ENCODE measurements at regions not wholly inside any gene's neighbourhood (a gene's known extent, or its start where the extent isn't known, plus 50 kb on each side); places are given as distances from the start of the nearest gene placed in this dataset.

DNA sequence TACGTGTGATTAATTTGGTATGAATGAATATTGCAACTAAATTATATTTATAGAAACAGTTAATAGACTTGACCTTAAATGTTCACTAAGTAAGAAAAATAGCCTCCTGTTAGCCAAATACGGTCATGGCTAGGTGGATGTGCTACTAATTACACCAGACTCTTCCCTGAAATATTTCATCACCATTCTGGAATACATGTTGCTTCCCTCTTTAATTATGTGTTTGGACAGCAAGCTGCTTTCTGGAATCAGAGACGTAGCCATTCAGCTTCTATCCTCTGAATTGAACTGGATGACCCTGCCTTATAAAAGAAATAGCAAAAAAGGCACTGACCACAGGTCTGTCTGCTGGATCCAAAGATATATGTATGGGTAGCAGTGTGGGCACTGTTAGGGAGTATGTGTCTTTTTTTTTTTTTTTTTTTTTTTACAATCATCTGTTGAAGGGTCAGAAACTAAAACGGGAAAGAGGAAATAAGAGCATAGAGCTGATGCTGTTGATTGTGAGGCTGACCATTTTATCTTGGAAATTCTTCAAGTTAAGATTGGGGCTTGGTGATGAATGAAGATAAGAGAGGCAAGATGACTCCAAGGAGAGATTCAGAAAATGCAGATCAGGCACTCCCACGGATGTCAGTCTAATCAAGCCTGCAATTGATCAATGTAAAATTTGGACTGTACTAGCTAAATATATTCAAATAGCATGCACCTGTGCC, 283.2 kb upstream of the HSF2 start:
- TF ChIP-seq CTCF (IDR thresholded peaks at IDR 0.05), result no peak
- Mint-ChIP-seq H3K27me3 (ENCODE audit: low read depth) (peaks cover 19% of the 10 kb centered on the region), H3K4me1 (ENCODE audit: low read depth) (no peaks in the 10 kb centered on the region), H3K27ac (ENCODE audit: unreplicated experiment) (no peak overlapping the region), H3K4me3 (ENCODE audit: unreplicated experiment) (no peak overlapping the region), H3K9me3 (ENCODE audit: low read depth) (no peaks in the 10 kb centered on the region), H3K36me3 (ENCODE audit: low read depth) (no peaks in the 10 kb centered on the region)
- no peak for DNase-seq (ENCODE audit: low spot score)

- Mint-ChIP-seq H3K36me3 (ENCODE audit: low read depth) (no peaks in the 10 kb centered on the region), H3K9me3 (ENCODE audit: low read depth) (no peaks in the 10 kb centered on the region), H3K4me3 (ENCODE audit: unreplicated experiment) (no peak overlapping the region), H3K27me3 (ENCODE audit: low read depth) (peaks cover 18% of the 10 kb centered on the region), H3K4me1 (ENCODE audit: low read depth) (no peaks in the 10 kb centered on the region), H3K27ac (ENCODE audit: unreplicated experiment) (no peak overlapping the region)
- DNase-seq (ENCODE audit: low spot score), result no peak
- no peak for TF ChIP-seq CTCF (IDR thresholded peaks at IDR 0.05)
Observed at GRCh38 chr6:122116835-122117627, 282.4 kb upstream of the HSF2 start.

DNA sequence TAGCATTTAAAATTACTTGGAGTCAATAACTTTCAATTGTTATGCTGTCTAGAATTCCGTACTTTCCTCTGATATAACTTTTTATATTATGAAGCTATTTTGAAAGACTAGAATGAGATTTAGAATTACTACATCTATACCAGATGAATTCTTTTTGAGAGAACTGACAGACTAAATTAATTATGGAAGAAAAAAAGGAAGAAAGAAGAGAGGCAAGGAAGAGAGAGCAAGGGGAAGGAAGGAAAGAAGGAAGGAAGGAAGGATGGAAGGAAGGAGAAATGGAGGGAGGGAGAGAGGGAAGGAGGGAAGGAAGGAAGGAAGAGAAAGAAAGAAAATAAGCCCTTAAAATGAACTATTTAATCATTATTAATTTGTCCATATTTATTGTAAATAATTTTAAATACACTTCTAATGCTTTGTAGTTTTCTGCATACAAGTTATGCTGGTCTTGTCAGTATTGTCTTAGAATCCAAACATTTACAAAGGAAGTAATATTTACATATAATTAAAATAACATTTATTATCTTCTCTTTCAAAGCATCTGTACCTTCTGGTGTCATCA, 280.4 kb upstream of the HSF2 start:
- Mint-ChIP-seq H3K27me3 (ENCODE audit: low read depth) (peaks cover 13% of the 10 kb centered on the region), H3K4me1 (ENCODE audit: low read depth) (no peaks in the 10 kb centered on the region), H3K9me3 (ENCODE audit: low read depth) (no peaks in the 10 kb centered on the region), H3K27ac (ENCODE audit: unreplicated experiment) (no peak overlapping the region), H3K36me3 (ENCODE audit: low read depth) (no peaks in the 10 kb centered on the region), H3K4me3 (ENCODE audit: unreplicated experiment) (no peak overlapping the region)
- no peak for DNase-seq (ENCODE audit: low spot score)
- no peak for TF ChIP-seq CTCF (IDR thresholded peaks at IDR 0.05)

DNA sequence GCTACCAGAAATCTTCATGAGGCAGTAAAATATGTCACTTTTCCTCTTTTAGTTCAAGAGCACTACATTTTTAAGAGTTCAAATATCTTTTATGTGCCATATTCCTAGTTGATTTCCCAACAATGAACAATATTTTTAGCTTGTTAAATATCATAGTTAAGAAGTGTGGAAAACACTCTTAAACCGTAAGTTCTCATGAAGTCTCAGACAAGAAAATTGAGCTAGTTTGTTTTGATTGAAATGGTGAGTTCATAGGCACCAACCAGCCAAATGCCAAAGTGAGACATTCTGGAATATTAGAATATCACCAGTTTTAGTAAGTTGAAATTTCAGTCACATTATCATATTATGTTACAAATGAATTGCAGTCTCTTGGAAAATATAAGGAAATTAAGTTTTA, 277.2 kb upstream of the HSF2 start:
- DNase-seq (ENCODE audit: low spot score), result no peak
- no peaks in the 10 kb centered on the region for H3K36me3 Mint-ChIP-seq (ENCODE audit: low read depth)
- no peak overlapping the region for H3K27ac Mint-ChIP-seq (ENCODE audit: unreplicated experiment)
- no peaks in the 10 kb centered on the region for H3K9me3 Mint-ChIP-seq (ENCODE audit: low read depth)
- no peak overlapping the region for H3K4me3 Mint-ChIP-seq (ENCODE audit: unreplicated experiment)
- no peaks in the 10 kb centered on the region for H3K4me1 Mint-ChIP-seq (ENCODE audit: low read depth)
- TF ChIP-seq CTCF (IDR thresholded peaks at IDR 0.05), result no peak
- H3K27me3 Mint-ChIP-seq (ENCODE audit: low read depth), result peaks cover 14% of the 10 kb centered on the region

- Mint-ChIP-seq H3K27me3 (ENCODE audit: low read depth) (peaks cover 16% of the 10 kb centered on the region), H3K36me3 (ENCODE audit: low read depth) (no peaks in the 10 kb centered on the region), H3K4me3 (ENCODE audit: unreplicated experiment) (no peak overlapping the region), H3K27ac (ENCODE audit: unreplicated experiment) (no peak overlapping the region), H3K4me1 (ENCODE audit: low read depth) (no peaks in the 10 kb centered on the region), H3K9me3 (ENCODE audit: low read depth) (no peaks in the 10 kb centered on the region)
- no peak for DNase-seq (ENCODE audit: low spot score)
- TF ChIP-seq CTCF (IDR thresholded peaks at IDR 0.05), result no peak
Observed at GRCh38 chr6:122122686-122123085, 276.8 kb upstream of the HSF2 start.

All from chondrocyte (in vitro differentiated cells).